ENCODE measurements at regions not wholly inside any gene's neighbourhood (a gene's known extent, or its start where the extent isn't known, plus 50 kb on each side); places are given as distances from the start of the nearest gene placed in this dataset.

- TF ChIP-seq CTCF (IDR thresholded peaks at IDR 0.05) (no peak), EP300 (IDR thresholded peaks at IDR 0.05) (no peak)
Observed at GRCh38 chr13:106721599-106721998, 153.7 kb upstream of the ARGLU1 start.
